MM.1S (cell line): ENCODE measurements at regions not wholly inside any gene's neighbourhood (a gene's known extent, or its start where the extent isn't known, plus 50 kb on each side); places are given as distances from the start of the nearest gene placed in this dataset.

Experiments
- DNase-seq: peaks from one replicate; pipeline ENCODE4 v3.0.0-alpha.2; 2015
- H2AFZ ChIP-seq: fragments of 300-600 bp; sonication (generic); 2 replicates; pipeline ENCODE4 v1.6.0; 2016; ENCODE audit warnings: antibody characterized with exemption, low read length
- H3F3A ChIP-seq: fragments of 300-600 bp; sonication (generic); 2 replicates; pipeline ENCODE4 v1.6.1; 2016; ENCODE audit warnings: mild to moderate bottlenecking, antibody characterized with exemption, low read length, moderate library complexity, mixed read lengths; ENCODE audit not compliant: insufficient read depth
- H3K27ac ChIP-seq: fragments of 300-600 bp; sonication (generic); 2 replicates; pipeline ENCODE4 v1.5.1; 2016; ENCODE audit warnings: mild to moderate bottlenecking, low read length
- H3K27me3 ChIP-seq: fragments of 300-600 bp; sonication (generic); replicated peaks from 2 replicates; pipeline ENCODE4 v1.6.0; 2016; ENCODE audit warnings: low read length; ENCODE audit not compliant: insufficient read depth
- H3K36me3 ChIP-seq: fragments of 300-600 bp; sonication (generic); replicated peaks from 2 replicates; pipeline ENCODE4 v1.6.1; 2016; ENCODE audit warnings: mild to moderate bottlenecking, low read length, mixed read lengths; ENCODE audit not compliant: insufficient read depth
- H3K4me1 ChIP-seq: fragments of 300-600 bp; sonication (generic); 2 replicates; pipeline ENCODE4 v1.6.1; 2016; ENCODE audit warnings: low read length, mixed read lengths
- H3K4me2 ChIP-seq: fragments of 300-600 bp; sonication (generic); 2 replicates; pipeline ENCODE4 v1.6.0; 2016; ENCODE audit warnings: low read depth, low read length
- H3K4me3 ChIP-seq: fragments of 300-600 bp; sonication (generic); 2 replicates; pipeline ENCODE4 v1.5.1; 2016; ENCODE audit warnings: low read length, mixed read lengths
- H3K79me2 ChIP-seq: fragments of 300-600 bp; sonication (generic); 2 replicates; pipeline ENCODE4 v1.6.1; 2016; ENCODE audit warnings: mixed run types, low read length, mixed read lengths
- H3K9ac ChIP-seq: fragments of 300-600 bp; sonication (generic); 2 replicates; pipeline ENCODE4 v1.6.1; 2016; ENCODE audit warnings: low read length, mixed read lengths
- H3K9me2 ChIP-seq: fragments of 300-600 bp; sonication (generic); replicated peaks from 2 replicates; pipeline ENCODE4 v1.6.1; 2016; ENCODE audit warnings: mild to moderate bottlenecking, low read length, mixed read lengths; ENCODE audit not compliant: insufficient read depth
- H3K9me3 ChIP-seq: fragments of 300-600 bp; sonication (generic); replicated peaks from 2 replicates; pipeline ENCODE4 v1.6.1; 2016; ENCODE audit warnings: mild to moderate bottlenecking, low read length, mixed read lengths; ENCODE audit not compliant: insufficient read depth
- H4K20me1 ChIP-seq: fragments of 300-600 bp; sonication (generic); 2 replicates; pipeline ENCODE4 v1.6.1; 2016; ENCODE audit warnings: mild to moderate bottlenecking, low read length, moderate library complexity, mixed read lengths; ENCODE audit not compliant: insufficient read depth
- CTCF ChIP-seq: fragments of 300-600 bp; sonication (generic); IDR thresholded peaks from 2 replicates; pipeline ENCODE4 v1.5.1; 2016; ENCODE audit warnings: antibody characterized with exemption, low read length, mixed read lengths
- EZH2 ChIP-seq: fragments of 300-600 bp; sonication (generic); optimal IDR thresholded peaks from 2 replicates; pipeline ENCODE3; 2017; ENCODE audit warnings: low read depth, mild to moderate bottlenecking, antibody characterized with exemption, low read length, mixed read lengths
- EZH2phosphoT487 ChIP-seq: fragments of 300-600 bp; sonication (generic); IDR thresholded peaks from 2 replicates; pipeline ENCODE4 v1.6.1; 2018; ENCODE audit warnings: antibody characterized with exemption, low read length

- H3K79me2 ChIP-seq: no peaks in the 10 kb centered on the region
- TF ChIP-seq EZH2phosphoT487: no peak
- TF ChIP-seq EZH2: no peak
- no peak for TF ChIP-seq CTCF
- H3K4me2 ChIP-seq: no peak overlapping the region
- H4K20me1 ChIP-seq: no peaks in the 10 kb centered on the region
- no peak overlapping the region for H2AFZ ChIP-seq
- no peak overlapping the region for H3K27ac ChIP-seq
- H3K27me3 ChIP-seq: no peaks in the 10 kb centered on the region
- H3K9me2 ChIP-seq: no peaks in the 10 kb centered on the region
- no peaks in the 10 kb centered on the region for H3K4me1 ChIP-seq
- H3K9ac ChIP-seq: no peak overlapping the region
- H3K4me3 ChIP-seq: no peak overlapping the region
- DNase-seq: no peak
- H3K36me3 ChIP-seq: no peaks in the 10 kb centered on the region
- H3K9me3 ChIP-seq: no peaks in the 10 kb centered on the region
- no peaks in the 10 kb centered on the region for H3F3A ChIP-seq
Observed at GRCh38 chr10:10730471-10731043, 287.1 kb upstream of the CELF2 start.

GRCh38 chr10:10731366-10731765 lies 286.3 kb upstream of the CELF2 start:
- Histone ChIP-seq H3K36me3 (no peaks in the 10 kb centered on the region), H3K4me3 (no peak overlapping the region), H3K27ac (no peak overlapping the region), H3F3A (no peaks in the 10 kb centered on the region), H2AFZ (no peak overlapping the region), H3K9me2 (no peaks in the 10 kb centered on the region), H4K20me1 (no peaks in the 10 kb centered on the region), H3K27me3 (no peaks in the 10 kb centered on the region), H3K79me2 (no peaks in the 10 kb centered on the region), H3K4me1 (no peaks in the 10 kb centered on the region), H3K9me3 (no peaks in the 10 kb centered on the region), H3K4me2 (no peak overlapping the region), H3K9ac (no peak overlapping the region)
- TF ChIP-seq CTCF: no peak
- TF ChIP-seq EZH2phosphoT487: no peak
- TF ChIP-seq EZH2: no peak
- DNase-seq: no peak

GRCh38 chr10:10734356-10735064 lies 283.2 kb upstream of the CELF2 start:
- Histone ChIP-seq H2AFZ (no peak overlapping the region), H3K27ac (no peak overlapping the region), H3K79me2 (no peaks in the 10 kb centered on the region), H3K4me2 (no peak overlapping the region), H3K27me3 (no peaks in the 10 kb centered on the region), H3K9ac (no peak overlapping the region), H3F3A (no peaks in the 10 kb centered on the region), H3K9me2 (no peaks in the 10 kb centered on the region), H3K4me1 (no peaks in the 10 kb centered on the region), H3K9me3 (no peaks in the 10 kb centered on the region), H4K20me1 (no peaks in the 10 kb centered on the region), H3K4me3 (no peak overlapping the region), H3K36me3 (no peaks in the 10 kb centered on the region)
- TF ChIP-seq CTCF (no peak), EZH2phosphoT487 (no peak)
- no peak for DNase-seq
